Activated CD8-positive, alpha-beta memory T cell treated with anti-CD3 and anti-CD28 coated beads for 36 hours (primary cell): ENCODE measurements at regions not wholly inside any gene's neighbourhood (a gene's known extent, or its start where the extent isn't known, plus 50 kb on each side); places are given as distances from the start of the nearest gene placed in this dataset.

Source experiments
- CTCF ChIA-PET: fragments of 350-600 bp; sonication (Branson Sonifier 250); formaldehyde crosslinking; loops from one replicate; lab custom pipeline; 2021; ENCODE audit warnings: antibody characterized with exemption; lab: Charles Lee
- POLR2A ChIA-PET: fragments of 350-600 bp; sonication (Branson Sonifier 250); formaldehyde crosslinking; loops from one replicate; lab custom pipeline; 2021; ENCODE audit warnings: antibody characterized with exemption; lab: Charles Lee

DNA sequence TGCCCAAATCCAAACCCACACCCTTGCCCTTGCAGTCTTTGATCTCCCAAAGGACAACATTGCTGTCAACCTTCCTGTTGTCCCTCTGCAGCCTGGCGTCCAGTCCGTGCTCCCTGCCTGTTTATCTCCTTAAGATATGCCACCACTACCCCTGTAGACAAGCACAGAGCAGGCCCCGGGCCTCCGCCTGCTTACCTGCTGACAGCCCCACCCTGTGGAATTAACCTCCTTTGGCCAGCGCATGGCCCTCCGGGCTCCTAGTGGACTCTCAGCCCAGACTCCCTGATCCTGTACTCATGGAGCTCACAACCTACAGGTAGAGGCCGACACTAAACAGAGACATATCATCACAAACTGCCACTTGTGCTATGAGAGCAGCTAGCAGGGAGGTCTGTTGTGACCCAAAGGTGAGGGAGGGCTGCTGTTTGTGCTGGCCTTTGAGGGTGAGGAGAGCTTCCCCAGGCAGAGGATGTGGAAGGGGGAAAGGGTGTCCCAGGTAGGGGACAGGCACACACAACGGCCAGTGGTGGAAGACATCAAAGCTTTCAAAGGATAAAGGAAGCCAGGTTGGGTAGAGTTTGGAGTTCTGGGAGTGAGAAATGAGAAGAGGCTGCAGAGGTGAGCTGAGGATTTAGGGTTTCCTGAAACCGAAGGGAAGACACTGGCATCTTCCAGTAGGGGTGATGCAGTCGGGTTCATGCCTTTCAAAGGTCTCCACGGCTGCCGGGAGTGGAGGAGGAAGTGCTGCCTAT, 174.5 kb upstream of the ZMIZ1 start:
- CTCF ChIA-PET, result no interaction called here

DNA sequence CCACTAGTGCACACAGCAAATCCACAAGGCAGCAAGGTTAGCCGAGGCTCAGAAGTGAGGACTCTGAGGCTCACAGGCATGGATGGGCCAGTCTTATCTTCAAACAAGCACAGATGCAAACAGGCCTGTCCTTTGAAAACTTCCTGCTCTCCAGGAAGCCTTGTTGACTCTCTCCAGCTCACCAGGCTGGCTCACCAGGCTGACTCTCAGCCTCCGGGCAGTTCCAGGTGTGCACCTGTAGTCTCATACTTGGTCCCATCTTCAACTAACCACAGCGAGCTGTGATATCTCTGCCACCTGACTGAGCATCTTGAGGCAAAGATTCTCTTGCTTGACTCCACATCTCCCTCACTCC, 173.9 kb upstream of the ZMIZ1 start:
- ChIA-PET POLR2A (no interaction called here), CTCF (no interaction called here)

More for the DNA sequence above, 174.5 kb upstream of the ZMIZ1 start:
- POLR2A ChIA-PET, result no interaction called here

DNA sequence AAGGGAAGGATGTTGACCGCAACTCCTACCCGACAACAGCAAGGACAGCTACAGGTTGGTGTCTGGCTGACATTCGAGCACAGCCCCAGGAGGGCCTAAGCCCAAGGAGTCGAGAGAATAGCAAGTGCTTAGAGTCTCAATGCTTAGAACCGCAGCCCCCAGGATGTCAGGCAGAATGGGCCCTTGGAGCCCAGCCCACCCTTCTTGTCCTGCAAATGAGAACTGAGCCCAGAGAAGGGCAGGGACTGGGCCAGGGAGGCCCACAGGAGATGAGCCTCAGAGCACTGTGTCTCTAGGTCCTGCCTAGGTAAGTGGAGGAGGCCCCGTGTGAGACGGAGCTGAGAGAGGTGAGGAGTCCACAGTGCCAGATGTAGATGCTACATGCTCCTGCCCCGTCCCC, 173.3 kb upstream of the ZMIZ1 start:
- CTCF ChIA-PET, result no interaction called here
- POLR2A ChIA-PET, result no interaction called here

DNA sequence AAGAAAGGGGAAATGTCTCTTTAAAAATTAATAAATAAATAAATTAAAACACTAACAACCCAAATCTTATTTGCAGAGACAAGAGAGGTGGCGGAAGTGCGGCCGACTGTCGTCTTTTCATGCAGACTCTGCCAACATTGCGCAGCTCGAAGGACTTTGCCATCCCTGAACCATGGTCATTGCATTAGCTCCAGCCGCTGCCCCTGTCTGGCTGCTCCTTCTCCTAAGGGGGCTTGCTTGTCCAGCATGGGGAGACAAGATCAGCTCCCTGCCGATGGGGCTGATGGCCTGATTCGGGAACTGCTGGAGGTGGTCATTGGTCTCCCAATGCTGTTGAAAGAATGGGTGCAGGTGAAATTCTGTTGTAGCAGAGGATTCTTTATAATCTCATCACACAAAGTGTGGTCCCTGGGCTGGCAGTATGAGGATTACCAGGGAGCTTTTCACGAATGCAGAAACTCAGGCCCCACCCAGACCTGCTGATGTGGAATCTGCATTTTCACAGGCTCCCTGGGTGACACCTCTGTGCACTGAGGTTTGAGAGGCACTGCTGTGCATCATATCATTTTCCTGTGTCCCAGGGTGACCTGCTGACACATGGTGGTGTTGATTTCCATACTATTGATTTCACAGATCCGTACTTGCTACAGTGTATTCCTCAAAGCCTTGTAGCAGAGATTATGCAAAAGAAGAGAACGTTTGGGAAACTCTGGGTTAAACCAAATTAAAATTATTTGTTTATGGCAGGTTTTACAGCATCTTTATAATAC, 172.4 kb upstream of the ZMIZ1 start:
- CTCF ChIA-PET, result no interaction called here
- POLR2A ChIA-PET, result no interaction called here

DNA sequence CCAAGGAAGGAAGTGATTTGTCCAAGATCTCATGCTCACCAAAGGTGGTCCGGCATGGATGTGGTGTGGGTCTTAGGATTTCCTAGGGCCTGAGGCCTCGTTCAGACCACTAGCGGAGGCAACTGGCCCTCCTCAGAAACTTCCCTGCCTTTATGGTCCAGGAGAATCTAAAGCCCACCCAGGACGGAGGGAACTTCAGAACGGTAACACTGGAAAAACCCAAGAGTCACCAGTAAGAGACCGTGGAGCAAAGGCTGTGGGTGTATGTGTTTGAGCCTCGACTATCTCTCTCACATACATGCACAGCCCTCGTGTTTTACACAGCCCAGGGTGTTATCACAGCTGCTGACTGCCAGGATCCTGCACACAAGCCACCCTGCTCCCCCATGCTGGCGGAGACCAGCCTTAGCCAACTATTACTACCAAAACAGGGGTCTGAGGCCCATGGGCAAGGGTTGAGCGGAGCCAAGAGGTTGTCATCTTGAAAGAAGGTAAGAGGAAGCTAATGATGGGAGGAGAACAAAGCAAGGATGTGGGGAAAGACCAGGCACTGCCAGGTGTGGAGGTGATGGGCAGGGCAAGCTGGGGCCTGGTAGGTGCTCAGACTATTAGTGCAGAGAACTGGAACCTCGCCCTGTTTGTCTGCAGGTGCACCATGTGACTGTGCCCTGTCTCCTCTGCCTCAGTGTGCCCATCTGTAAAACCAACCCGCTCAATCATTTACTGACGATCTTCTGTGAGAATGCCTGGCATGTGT, 170.2 kb upstream of the ZMIZ1 start:
- ChIA-PET CTCF (no interaction called here), POLR2A (no interaction called here)

DNA sequence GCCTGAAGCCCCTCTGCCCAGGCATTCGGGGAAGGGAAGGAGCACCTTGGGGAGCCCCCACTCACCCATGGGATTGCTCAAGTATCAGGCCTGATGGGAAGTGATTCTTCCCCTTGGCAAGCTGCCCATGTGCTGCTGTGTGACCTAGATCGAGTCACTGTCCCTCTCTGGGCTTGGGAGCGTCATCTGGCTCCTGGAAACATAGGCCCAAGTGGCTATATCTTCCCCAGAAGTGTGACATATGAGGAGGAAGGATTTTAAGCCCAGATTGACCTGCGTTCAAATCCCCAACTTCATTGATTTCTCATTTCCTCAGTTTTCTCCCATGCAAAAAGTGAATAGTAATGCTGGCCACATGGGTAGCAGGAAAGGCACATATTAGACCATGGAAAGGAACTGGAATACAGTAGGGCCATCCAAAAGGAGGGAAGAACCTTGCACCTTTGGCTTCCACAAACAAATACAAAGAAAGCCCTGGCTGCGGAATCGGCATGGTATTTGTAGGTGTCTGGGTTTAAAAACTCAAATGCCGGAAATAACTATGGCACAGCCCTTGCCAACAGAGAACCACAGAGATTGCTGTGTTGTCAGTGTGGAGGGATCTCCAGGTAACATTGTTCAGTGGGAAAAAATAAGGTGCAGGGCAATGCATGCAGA, 169.5 kb upstream of the ZMIZ1 start:
- ChIA-PET CTCF (no interaction called here), POLR2A (no interaction called here)

DNA sequence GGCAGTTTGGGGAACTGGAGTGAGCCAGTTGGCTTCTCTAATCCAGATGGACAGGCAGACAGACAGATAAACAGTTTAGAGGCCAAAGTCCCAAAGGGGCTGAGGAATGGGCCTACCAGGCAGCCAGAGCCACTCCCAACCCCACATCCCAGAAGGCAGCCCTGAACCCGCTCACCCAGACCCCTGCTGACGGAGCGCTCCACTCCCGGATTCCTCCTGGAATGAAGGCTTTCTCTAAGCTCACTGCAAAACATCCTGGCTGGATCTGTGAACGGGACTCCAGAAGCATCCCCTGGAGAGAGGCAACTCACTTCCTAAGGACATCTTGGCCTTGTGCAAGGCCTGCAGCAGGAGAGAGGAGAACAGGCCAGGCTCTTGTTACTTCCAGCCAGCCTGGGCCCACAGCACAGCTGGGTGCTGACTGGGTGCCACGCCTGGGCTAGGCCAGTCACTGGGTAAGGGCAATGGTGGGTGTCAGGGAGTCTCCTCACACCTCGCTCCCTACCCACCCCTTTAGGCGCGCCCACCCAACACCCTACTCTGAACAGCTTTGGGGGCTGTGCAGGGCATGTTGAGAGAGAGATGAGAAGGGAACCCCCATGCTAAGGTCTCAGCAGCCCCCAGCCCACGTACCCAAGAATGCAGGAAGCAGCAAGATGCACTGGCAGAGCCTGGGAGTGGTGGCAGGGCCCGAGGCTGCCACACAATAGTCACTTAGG, 168.6 kb upstream of the ZMIZ1 start:
- ChIA-PET CTCF (no interaction called here), POLR2A (no interaction called here)

DNA sequence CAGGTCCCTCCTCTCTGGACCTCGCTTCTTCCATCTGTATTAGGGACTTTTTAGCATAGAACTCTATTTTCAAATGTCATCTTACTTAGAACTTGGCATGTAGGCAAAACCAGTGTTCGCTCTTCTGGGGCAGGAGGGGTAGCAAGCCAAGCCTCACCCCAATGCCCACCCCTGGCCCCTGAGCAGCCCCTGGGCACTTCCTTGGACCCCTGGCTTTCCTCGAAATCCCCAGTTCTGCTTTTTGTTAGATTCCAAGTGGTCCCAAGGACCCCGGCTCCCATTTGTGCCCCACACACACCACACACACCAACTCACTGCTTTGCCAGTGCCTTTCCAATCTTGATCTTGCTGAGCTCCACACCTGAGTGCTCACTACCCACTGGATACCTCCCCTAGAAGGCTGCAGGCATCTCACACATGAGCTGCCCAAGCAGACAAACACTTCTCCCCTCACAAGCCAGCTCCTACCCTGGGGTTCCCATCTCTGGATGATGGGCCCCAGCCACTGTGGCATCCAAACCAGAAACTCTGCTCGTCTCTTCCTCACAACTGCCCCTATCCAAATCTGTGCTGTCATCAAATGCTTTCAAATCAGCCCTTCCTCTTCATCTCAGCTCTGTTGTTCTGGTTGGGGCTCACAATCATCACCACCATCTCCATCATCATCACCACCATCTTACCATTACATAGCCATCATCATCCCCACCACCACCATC, 167.9 kb upstream of the ZMIZ1 start:
- CTCF ChIA-PET, result no interaction called here
- POLR2A ChIA-PET, result no interaction called here

DNA sequence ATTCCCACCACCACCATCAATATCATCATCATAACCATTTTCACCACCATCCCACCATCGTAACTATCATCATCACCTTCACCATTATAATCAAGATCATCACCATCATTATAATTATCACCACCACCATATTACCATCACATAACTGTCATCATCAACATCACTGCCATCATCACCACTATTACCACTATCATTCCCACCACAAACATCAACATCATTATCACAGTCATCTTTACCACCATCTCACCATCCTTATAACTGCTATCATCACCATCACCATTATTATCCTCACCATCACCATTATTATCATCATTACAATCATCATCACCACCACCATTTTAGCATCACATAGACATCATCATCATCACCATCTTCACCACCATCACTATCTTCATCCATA, 167.1 kb upstream of the ZMIZ1 start:
- POLR2A ChIA-PET, result no interaction called here
- CTCF ChIA-PET, result no interaction called here

DNA sequence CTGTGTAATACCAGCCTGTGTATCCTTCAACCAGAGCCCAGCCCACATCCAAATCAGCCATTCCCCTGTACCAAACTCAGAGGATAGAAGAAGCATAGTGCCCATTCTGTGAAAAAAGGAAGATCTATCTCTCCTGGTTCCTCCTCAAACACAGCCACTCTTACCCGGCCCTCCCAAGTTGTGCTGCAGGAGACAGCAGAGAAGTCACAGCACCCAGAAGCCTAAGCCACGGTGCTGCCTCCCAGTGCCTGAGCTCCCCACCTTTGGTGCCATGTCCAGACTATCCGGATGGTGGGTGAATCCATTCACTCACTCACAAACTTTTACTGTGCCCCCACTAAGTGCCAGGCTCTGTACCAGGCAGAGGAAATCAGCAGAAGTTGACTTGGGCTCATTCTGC, 166.0 kb upstream of the ZMIZ1 start:
- CTCF ChIA-PET, result no interaction called here
- POLR2A ChIA-PET, result no interaction called here

DNA sequence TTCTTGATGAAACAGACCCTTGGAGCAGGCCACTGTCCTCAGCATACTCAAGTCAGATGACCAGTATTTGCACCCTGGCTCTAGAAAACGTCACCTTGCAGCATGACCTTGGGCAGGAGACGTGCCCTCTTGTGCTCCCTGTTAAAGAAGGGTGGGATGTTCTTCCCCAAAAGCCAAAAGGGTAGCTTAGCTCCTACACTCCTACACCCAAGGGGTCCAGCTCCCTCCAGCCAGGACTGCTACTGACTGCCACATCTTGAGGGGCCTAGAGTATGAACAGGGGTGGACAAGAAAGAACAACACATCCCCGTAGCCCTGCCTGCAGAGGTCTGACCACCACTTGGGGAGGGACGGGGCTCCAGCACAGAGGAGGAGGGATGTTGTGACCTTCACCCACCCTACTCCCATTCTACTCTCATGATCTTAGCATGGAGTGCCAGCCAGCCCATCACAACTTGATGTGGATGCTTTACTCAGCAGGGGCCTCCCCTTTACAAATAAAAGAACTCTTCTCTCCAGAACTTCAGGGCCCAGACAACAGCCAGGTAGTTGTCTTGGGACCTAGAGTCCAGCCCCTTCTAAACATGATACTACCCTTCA, 165.3 kb upstream of the ZMIZ1 start:
- CTCF ChIA-PET, result no interaction called here
- POLR2A ChIA-PET, result no interaction called here

DNA sequence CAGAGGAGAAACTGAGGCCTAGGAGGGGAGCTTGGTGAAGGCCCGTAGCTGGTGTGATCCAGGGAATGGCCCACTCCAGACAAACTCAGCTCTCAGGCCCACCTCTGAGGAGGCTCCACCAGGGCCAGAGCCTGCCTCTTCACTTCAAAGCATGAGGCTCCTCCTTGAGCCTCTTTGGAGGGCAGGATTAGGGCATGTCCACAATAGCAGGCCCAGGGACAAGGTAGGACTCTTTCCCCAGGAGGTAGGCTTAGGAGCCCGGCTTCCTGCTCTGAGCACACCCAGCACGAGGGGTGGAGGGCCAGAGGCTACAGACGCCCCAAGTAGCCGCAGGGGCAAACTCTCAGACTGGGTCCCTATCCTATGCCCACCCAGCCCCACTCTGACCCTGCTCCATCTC, 164.6 kb upstream of the ZMIZ1 start:
- ChIA-PET CTCF (interaction anchor here (0.7 kb wide), 1 partner anchor 50 kb away, joined by 3 read pairs; no protein-coding TSS in a partner anchor), POLR2A (no interaction called here)

DNA sequence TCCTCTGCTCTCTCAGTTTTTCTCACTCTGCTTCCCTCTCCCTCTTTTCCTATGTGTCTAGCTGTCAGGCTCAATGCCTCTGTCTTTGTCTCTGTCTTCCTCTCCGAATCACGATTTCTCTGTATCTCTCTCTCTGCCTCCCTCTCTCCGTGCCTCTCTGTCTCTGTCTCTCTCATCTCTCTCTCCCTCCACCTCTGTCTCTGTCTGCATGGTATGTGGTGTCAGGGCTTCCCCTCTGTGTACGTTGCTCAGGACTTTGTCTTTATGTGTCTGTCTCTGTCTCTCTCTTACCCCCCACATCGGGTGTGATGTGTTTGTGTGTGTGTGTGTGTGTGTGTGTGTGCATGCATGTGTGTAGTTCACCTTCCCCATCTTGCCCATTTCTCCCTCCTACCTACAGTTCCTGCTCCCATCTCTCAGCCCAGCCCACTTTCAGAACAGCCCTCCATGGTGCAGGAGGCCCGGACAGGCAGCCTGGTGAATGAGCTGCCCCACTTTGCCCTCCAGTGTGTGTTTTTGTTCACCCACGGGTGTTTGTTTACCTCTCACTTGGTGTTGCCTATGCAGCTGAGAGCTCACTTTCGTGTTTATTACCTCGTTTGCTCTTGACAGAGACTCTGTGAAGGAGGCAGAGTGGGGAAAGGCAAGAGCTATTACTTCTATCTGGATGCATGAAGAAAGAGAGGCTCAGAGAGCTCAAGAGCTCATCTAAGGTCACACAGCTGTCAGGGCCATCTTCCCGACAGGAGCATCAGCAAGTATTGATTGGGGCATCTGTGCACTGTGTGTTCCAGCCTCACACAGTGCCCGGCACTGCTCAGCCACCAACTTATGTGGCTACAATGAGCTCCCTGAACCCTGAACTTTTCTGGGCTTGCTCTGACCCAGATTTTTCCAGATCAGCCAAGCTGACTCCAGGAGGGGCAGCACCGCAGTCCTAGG, 163.5 kb upstream of the ZMIZ1 start:
- POLR2A ChIA-PET, result interaction anchor here (0.7 kb wide), 1 partner anchor 37 kb away, joined by 7 read pairs; no protein-coding TSS in a partner anchor
- CTCF ChIA-PET, result interaction anchor here (0.7 kb wide), 1 partner anchor 51 kb away, joined by 3 read pairs; no protein-coding TSS in a partner anchor

DNA sequence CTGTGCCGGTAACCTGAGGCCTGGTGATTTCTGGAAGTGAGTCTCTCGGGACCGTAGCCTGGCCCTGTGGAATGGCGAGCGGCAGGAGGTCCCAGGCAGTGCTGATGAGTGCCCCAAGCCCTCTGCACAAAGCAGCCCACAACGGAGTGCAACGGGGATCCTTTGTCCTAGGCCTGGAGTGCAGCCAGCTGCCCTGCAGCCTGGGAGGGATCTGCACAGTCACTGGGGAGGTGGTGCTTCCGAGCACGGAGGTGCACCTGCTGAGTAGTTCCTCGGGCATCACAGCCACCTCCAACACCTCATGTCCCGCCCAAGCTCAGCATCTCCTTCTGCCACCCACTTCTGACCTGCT, 162.8 kb upstream of the ZMIZ1 start:
- ChIA-PET POLR2A (no interaction called here), CTCF (no interaction called here)

DNA sequence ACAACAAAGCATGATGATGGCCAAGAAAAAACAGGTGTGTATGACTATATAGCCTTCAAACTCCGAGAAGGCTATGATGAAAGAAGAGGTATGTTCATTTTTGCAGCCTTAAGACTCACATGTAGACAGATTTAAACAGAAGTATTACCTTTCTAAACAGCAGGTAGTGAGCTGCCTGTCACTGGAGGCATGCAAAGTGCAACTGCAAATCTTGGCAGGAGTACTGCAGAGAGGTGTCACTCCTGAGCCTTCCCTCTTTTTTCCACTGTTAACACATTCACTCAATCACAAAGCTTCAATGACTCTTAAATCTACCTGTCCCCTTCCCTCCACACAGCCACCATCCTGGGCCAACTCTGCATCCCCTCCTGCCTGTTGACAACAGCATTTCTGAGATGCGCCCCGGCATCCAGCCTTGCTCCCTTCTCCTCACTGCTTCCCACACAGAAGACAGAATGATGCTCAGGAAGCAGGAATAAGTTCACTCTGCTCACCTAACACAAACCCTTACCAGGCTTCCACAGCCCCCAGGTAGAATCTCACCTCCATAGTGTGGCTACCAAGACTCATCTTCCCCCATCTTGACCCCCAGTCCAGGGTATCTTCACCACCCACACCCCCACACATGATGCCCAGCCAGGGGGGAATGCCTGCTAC, 161.9 kb upstream of the ZMIZ1 start:
- CTCF ChIA-PET, result no interaction called here
- POLR2A ChIA-PET, result no interaction called here

DNA sequence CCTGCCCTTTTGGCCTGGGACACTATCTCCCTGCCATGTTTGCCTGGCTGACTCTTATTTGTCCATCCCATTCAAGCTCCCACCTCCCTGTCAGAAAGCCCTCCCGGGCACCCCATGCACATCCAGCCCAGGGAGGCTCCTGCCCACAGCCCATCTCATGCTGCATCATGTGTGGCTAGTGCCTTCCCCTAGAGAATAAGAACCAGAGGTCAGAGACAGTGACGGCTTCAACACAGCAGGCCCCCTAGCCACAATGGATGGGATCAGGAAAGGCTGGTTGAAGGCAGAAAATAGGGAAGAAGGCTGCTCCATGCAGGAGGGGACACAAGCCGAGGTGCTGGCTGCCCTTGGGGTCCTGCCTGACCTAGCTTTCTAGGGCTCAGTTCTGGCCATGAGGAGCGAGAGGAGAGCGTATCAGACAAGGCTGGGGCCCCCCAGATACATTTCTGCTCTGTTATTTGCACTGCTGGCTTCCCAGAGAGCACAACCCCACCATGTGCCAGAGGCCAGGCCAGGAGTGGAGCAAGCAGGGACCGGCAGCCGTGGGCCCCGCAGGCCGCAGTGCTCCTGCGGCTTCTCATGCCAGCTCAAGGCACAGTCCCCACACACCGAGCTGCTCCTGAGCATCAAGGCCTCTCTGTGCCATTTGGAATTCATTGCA, 161.1 kb upstream of the ZMIZ1 start:
- CTCF ChIA-PET, result no interaction called here
- POLR2A ChIA-PET, result no interaction called here
